Testis (tissue), 2 donors: ENCODE measurements at regions not wholly inside any gene's neighbourhood (a gene's known extent, or its start where the extent isn't known, plus 50 kb on each side); places are given as distances from the start of the nearest gene placed in this dataset.

Experiments
- POLR2A ChIP-seq: fragments of 450-650 bp; IDR thresholded peaks from one replicate; pipeline ENCODE4 v1.6.1; 2017; ENCODE audit warnings: antibody characterized with exemption, mild to moderate bottlenecking, moderate library complexity
- TF ChIP-seq, protein P1 (sequence below), 3 experiments: fragments of 450-650 bp in 2 of 3; fragments of 200-600 bp in 1 of 3; sonication (generic) in 1 of 3; IDR thresholded peaks; one replicate each; pipeline ENCODE4 v1.5.1; 2016 to 2019; ENCODE audit warnings: antibody characterized with exemption in 3 of 3, mild to moderate bottlenecking in 2 of 3, moderate library complexity in 1 of 3

DNA sequence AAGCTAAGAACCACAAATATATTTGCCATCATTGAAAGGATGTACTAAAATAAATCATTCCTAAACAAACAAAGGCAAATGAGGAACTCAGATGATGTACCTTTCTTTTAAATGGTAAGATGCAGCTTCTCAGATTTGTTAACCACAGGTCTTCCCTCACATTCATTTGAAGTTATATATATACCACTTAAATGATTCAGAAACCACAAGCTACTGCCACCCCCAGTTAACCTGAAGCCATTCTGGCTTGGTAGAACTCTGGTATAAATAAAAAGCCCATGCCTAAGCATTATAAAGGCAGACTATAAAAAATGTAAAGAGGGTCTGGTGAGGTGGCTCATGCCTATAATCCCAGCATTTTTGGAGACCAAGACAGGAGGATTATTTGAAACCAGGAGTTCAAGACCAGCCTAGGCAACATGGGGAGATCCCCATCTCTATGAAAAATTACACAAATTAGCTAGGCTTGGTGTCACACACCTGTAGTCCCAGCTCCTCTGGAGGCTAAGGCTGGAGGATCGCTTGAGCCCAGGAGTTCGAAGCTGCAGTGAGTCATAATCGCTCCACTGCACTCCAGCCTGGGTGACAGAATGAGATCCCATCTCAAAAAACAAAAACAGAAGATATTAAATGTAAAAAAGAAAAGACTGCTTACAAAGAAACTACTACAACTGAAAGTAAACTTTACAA, 1185.3 kb downstream of the JRKL start:
- TF ChIP-seq, protein P1, sequence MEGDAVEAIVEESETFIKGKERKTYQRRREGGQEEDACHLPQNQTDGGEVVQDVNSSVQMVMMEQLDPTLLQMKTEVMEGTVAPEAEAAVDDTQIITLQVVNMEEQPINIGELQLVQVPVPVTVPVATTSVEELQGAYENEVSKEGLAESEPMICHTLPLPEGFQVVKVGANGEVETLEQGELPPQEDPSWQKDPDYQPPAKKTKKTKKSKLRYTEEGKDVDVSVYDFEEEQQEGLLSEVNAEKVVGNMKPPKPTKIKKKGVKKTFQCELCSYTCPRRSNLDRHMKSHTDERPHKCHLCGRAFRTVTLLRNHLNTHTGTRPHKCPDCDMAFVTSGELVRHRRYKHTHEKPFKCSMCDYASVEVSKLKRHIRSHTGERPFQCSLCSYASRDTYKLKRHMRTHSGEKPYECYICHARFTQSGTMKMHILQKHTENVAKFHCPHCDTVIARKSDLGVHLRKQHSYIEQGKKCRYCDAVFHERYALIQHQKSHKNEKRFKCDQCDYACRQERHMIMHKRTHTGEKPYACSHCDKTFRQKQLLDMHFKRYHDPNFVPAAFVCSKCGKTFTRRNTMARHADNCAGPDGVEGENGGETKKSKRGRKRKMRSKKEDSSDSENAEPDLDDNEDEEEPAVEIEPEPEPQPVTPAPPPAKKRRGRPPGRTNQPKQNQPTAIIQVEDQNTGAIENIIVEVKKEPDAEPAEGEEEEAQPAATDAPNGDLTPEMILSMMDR (IDR thresholded peaks at IDR 0.05), result no peak
- no peak for TF ChIP-seq POLR2A
